BJ (cell line): ENCODE measurements at regions not wholly inside any gene's neighbourhood (a gene's known extent, or its start where the extent isn't known, plus 50 kb on each side); places are given as distances from the start of the nearest gene placed in this dataset.
A peak's percentile ranks its signal among the peaks of the same experiment; 100 is the strongest.

Experiments
- CTCF ChIA-PET: fragments of 350-600 bp; formaldehyde crosslinking; extraction: SDS; loops from one replicate; lab custom pipeline; 2021; ENCODE audit warnings: antibody characterized with exemption, inconsistent platforms; lab: Yijun Ruan, JAX
- POLR2A ChIA-PET: fragments of 300-600 bp; sonication (Branson Sonifier 250); formaldehyde crosslinking; extraction: SDS; loops from one replicate; lab custom pipeline; 2021; ENCODE audit warnings: antibody characterized with exemption; lab: Charles Lee
- DNase-seq: peaks from one replicate; pipeline ENCODE4 v3.0.0-alpha.2; 2011; ENCODE audit warnings: low read depth
- H3K27me3 ChIP-seq: 2 replicates; pipeline ENCODE4 v1.6.0; 2011; ENCODE audit warnings: low read length; ENCODE audit not compliant: control insufficient read depth, insufficient read depth
- H3K36me3 ChIP-seq: 2 replicates; pipeline ENCODE4 v1.5.1; 2011; ENCODE audit warnings: low read length; ENCODE audit not compliant: control insufficient read depth, insufficient read depth
- H3K4me3 ChIP-seq: 2 replicates; pipeline ENCODE4 v1.5.1; 2011; ENCODE audit warnings: low read depth, mild to moderate bottlenecking, control low read depth, low read length
- TF ChIP-seq, protein P1 (sequence below): IDR thresholded peaks from 2 replicates; pipeline ENCODE4 v1.5.1; 2011; ENCODE audit warnings: low read depth, mild to moderate bottlenecking, control low read depth, inconsistent platforms, low read length, moderate library complexity; ENCODE audit not compliant: insufficient read depth

DNA sequence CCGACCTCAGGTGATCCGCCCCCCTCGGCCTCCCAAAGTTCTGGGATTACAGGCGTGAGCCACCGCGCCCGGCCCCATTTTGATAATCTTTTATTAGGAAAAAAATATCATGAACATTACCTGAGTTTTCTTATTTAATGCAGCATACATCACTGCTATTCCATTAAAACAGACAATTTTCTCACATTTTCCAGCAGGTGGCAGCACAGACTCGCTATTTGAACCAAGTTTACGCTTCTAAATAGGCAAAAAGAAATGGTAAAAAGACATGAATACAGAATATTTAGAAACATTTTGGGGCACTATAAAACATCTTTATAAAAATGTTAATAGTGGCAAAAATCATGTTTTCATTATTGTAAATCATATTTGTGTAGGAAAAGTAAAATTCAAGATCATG lies 903.1 kb downstream of the SLITRK6 start:
- H3K36me3 ChIP-seq: no peaks in the 10 kb centered on the region
- H3K4me3 ChIP-seq: no peak overlapping the region
- ChIA-PET CTCF (interaction anchor here (0.6 to 1.5 kb wide), 9 partner anchors 13 to 935 kb away, joined by 3 to 5 read pairs (median 3); no protein-coding TSS in a partner anchor), POLR2A (no interaction called here)
- H3K27me3 ChIP-seq: no peaks in the 10 kb centered on the region
- TF ChIP-seq, protein P1, sequence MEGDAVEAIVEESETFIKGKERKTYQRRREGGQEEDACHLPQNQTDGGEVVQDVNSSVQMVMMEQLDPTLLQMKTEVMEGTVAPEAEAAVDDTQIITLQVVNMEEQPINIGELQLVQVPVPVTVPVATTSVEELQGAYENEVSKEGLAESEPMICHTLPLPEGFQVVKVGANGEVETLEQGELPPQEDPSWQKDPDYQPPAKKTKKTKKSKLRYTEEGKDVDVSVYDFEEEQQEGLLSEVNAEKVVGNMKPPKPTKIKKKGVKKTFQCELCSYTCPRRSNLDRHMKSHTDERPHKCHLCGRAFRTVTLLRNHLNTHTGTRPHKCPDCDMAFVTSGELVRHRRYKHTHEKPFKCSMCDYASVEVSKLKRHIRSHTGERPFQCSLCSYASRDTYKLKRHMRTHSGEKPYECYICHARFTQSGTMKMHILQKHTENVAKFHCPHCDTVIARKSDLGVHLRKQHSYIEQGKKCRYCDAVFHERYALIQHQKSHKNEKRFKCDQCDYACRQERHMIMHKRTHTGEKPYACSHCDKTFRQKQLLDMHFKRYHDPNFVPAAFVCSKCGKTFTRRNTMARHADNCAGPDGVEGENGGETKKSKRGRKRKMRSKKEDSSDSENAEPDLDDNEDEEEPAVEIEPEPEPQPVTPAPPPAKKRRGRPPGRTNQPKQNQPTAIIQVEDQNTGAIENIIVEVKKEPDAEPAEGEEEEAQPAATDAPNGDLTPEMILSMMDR: peak; percentile 63
- DNase-seq: peak; percentile 1

DNA sequence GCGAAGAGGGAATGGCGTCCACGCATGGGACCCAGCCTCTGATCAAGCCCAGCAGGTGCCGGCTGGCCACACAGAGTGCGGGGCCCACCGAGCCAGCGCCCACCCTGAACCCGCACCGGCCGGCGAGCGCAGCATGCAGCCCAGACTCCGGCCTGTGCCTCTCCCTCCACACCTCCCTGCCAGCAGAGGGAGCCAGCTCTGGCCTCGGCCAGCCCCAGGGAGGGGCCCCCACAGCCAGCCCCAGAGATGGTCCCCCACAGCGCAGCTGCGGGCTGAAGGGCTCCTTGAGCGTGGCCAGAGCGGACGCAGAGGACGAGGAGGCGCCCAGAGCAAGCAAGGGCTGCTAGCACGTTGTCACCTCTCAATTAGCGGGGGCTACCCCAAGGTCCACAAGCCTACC lies 904.5 kb downstream of the SLITRK6 start:
- no peaks in the 10 kb centered on the region for H3K27me3 ChIP-seq
- no peaks in the 10 kb centered on the region for H3K36me3 ChIP-seq
- DNase-seq: no peak
- ChIA-PET CTCF (interaction anchor here (1.1 to 1.4 kb wide), 2 partner anchors 19 to 933 kb away, joined by 5 read pairs; no protein-coding TSS in a partner anchor), POLR2A (no interaction called here)
- TF ChIP-seq, protein P1: no peak
- H3K4me3 ChIP-seq: no peak overlapping the region

GRCh38 chr13:84885868-84886267 lies 913.4 kb downstream of the SLITRK6 start:
- ChIA-PET POLR2A (no interaction called here), CTCF (no interaction called here)
- Histone ChIP-seq H3K4me3 (no peak overlapping the region), H3K36me3 (no peaks in the 10 kb centered on the region), H3K27me3 (no peaks in the 10 kb centered on the region)
- TF ChIP-seq, protein P1: no peak
- no peak for DNase-seq

DNA sequence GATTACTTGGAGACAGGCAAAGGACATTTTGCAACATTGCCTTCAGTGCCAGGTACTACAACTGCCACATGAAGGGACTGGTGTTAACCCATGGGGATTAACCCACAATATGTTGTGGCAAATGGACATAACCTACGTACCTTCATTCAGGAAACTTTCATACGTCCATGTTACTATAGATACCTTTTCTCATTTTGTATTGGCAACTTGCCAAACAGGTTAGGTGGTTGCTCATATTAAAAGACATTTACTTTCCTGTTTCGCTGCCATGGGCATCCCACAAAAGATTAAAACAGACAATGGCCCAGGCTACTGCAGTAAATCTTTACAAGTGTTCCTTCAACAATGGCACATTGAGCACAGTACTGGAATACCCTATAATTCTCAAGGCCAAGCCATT lies 925.3 kb downstream of the SLITRK6 start:
- Histone ChIP-seq H3K36me3 (no peaks in the 10 kb centered on the region), H3K27me3 (no peaks in the 10 kb centered on the region), H3K4me3 (no peak overlapping the region)
- TF ChIP-seq, protein P1: no peak
- ChIA-PET CTCF (no interaction called here), POLR2A (no interaction called here)
- no peak for DNase-seq

DNA sequence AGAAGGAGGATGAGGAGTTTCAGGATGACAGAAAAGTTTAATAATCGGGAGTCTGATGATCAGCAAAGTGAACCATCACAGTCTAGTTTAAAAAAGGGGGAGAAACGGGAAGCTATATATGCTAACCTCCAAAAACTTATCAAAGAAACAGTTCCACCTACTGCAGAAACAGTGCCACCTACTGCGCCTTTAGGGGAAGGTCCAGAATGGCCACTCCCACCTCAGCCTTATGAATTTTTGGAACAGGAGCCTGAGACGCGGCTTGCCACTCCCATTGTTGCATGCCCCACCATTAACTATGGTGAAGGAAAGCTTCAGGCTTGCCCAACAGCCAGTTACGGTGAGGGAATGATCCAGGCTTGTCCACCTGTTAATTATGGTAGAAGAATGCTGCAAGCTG lies 929.0 kb downstream of the SLITRK6 start:
- Histone ChIP-seq H3K4me3 (no peak overlapping the region), H3K36me3 (no peaks in the 10 kb centered on the region), H3K27me3 (no peaks in the 10 kb centered on the region)
- DNase-seq: no peak
- TF ChIP-seq, protein P1: peak; percentile 14; the same call in 1 of the 2 replicates
- CTCF ChIA-PET: no interaction called here
- POLR2A ChIA-PET: no interaction called here
